ENCODE measurements at regions not wholly inside any gene's neighbourhood (a gene's known extent, or its start where the extent isn't known, plus 50 kb on each side); places are given as distances from the start of the nearest gene placed in this dataset.

DNA sequence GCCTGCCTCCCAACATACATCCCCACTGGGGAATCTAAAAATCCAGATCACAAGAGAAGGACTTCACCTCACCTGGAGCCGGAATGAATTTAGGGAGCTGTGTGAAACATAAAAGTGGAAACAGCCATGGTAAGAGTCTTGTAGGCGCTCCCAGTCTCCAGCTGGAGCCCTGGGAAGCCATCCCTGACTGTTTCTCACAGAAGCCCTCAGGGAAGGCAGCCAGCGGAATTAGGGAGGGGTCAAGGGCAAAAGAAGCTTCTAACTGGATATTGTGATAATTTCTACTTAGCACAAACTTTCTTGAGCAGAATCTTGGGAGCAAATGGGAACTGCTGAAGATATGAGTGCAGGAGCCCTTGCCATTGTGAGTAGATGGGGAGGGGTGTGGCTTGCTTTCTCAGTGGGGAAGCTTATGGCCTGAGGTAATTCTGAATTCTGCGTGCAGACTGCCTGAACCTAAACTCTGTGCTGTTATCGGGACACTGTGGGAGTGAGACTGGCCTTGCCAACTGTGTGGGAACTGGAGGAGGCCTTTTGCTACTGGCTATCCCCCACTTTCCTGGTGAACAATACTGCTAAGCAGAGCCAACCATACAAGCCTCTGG is 174.4 kb upstream of the SMC2 start:
- no peaks in the 10 kb centered on the region for H3K36me3 ChIP-seq (ENCODE audit: control insufficient read depth in 1 of 2, insufficient read depth in 2 of 2, low read length in 2 of 2)
- H3K79me2 ChIP-seq (ENCODE audit: insufficient read depth, low read length), result no peaks in the 10 kb centered on the region
- no peaks in the 10 kb centered on the region for H3K27me3 ChIP-seq (ENCODE audit: insufficient read depth, low read length)
- no peak overlapping the region for H3K4me2 ChIP-seq (ENCODE audit: low read length)
- H4K20me1 ChIP-seq (ENCODE audit: insufficient read depth), result no peaks in the 10 kb centered on the region
- ChIA-PET POLR2A (no interaction called here), RAD21 (ENCODE audit: low non-redundant PET in 1 of 2, low total read pairs in 2 of 2, uncharacterized antibody in 2 of 2, unreplicated experiment in 2 of 2) (no interaction called here), CTCF (no interaction called here)
- no peak for DNase-seq (ENCODE audit: low read depth, low spot score)
- no peaks in the 10 kb centered on the region for H3K4me1 ChIP-seq (ENCODE audit: control insufficient read depth in 1 of 2, insufficient read depth in 2 of 2, low read length in 2 of 2)
- intact Hi-C loops (cut with micrococcal nuclease), result no loop called here
- no peak overlapping the region for H3K27ac ChIP-seq (ENCODE audit: low read depth, low read length)
- no peaks in the 10 kb centered on the region for H3K9me2 ChIP-seq (ENCODE audit: insufficient read depth)
- H3K9ac ChIP-seq (ENCODE audit: low read length), result no peak overlapping the region
- no peak for ATAC-seq
- TF ChIP-seq, protein P1, sequence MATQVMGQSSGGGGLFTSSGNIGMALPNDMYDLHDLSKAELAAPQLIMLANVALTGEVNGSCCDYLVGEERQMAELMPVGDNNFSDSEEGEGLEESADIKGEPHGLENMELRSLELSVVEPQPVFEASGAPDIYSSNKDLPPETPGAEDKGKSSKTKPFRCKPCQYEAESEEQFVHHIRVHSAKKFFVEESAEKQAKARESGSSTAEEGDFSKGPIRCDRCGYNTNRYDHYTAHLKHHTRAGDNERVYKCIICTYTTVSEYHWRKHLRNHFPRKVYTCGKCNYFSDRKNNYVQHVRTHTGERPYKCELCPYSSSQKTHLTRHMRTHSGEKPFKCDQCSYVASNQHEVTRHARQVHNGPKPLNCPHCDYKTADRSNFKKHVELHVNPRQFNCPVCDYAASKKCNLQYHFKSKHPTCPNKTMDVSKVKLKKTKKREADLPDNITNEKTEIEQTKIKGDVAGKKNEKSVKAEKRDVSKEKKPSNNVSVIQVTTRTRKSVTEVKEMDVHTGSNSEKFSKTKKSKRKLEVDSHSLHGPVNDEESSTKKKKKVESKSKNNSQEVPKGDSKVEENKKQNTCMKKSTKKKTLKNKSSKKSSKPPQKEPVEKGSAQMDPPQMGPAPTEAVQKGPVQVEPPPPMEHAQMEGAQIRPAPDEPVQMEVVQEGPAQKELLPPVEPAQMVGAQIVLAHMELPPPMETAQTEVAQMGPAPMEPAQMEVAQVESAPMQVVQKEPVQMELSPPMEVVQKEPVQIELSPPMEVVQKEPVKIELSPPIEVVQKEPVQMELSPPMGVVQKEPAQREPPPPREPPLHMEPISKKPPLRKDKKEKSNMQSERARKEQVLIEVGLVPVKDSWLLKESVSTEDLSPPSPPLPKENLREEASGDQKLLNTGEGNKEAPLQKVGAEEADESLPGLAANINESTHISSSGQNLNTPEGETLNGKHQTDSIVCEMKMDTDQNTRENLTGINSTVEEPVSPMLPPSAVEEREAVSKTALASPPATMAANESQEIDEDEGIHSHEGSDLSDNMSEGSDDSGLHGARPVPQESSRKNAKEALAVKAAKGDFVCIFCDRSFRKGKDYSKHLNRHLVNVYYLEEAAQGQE (IDR thresholded peaks at IDR 0.05; ENCODE audit: low read depth), result no peak
- no peak for TF ChIP-seq YY1 (IDR thresholded peaks at IDR 0.05; ENCODE audit: extremely low read depth, insufficient replicate concordance, low read depth, low read length)
- TF ChIP-seq, protein P2, sequence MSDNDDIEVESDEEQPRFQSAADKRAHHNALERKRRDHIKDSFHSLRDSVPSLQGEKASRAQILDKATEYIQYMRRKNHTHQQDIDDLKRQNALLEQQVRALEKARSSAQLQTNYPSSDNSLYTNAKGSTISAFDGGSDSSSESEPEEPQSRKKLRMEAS (IDR thresholded peaks at IDR 0.05), result no peak
- no peak for TF ChIP-seq CBX3 (IDR thresholded peaks at IDR 0.05; ENCODE audit: low read depth)
- TF ChIP-seq EGR1 (IDR thresholded peaks at IDR 0.05; ENCODE audit: low read depth), result no peak
- TF ChIP-seq POLR2A (IDR thresholded peaks at IDR 0.05; ENCODE audit: borderline replicate concordance, extremely low read depth, insufficient read depth, insufficient read length), result no peak
- TF ChIP-seq SRF (IDR thresholded peaks at IDR 0.05; ENCODE audit: low read depth), result no peak
- no peak overlapping the region for H3K4me3 ChIP-seq (replicated peaks in 1 of 2; ENCODE audit: low read depth in 1 of 2, low read length in 2 of 2)
- no TSS peak for BruUV-seq (replicated peaks)
- H2AFZ ChIP-seq (ENCODE audit: low read depth, low read length, poor library complexity, severe bottlenecking), result no peak overlapping the region
- H3K9me3 ChIP-seq (ENCODE audit: control insufficient read depth in 1 of 2, insufficient read depth in 1 of 2, low read depth in 1 of 2, low read length in 2 of 2), result no peaks in the 10 kb centered on the region
